MM.1S (cell line): ENCODE measurements at regions not wholly inside any gene's neighbourhood (a gene's known extent, or its start where the extent isn't known, plus 50 kb on each side); places are given as distances from the start of the nearest gene placed in this dataset.

Source experiments
- DNase-seq: peaks from one replicate; pipeline ENCODE4 v3.0.0-alpha.2; 2015
- H2AFZ ChIP-seq: fragments of 300-600 bp; sonication (generic); 2 replicates; pipeline ENCODE4 v1.6.0; 2016; ENCODE audit warnings: antibody characterized with exemption, low read length
- H3F3A ChIP-seq: fragments of 300-600 bp; sonication (generic); 2 replicates; pipeline ENCODE4 v1.6.1; 2016; ENCODE audit warnings: mild to moderate bottlenecking, antibody characterized with exemption, low read length, moderate library complexity, mixed read lengths; ENCODE audit not compliant: insufficient read depth
- H3K27ac ChIP-seq: fragments of 300-600 bp; sonication (generic); 2 replicates; pipeline ENCODE4 v1.5.1; 2016; ENCODE audit warnings: mild to moderate bottlenecking, low read length
- H3K27me3 ChIP-seq: fragments of 300-600 bp; sonication (generic); replicated peaks from 2 replicates; pipeline ENCODE4 v1.6.0; 2016; ENCODE audit warnings: low read length; ENCODE audit not compliant: insufficient read depth
- H3K36me3 ChIP-seq: fragments of 300-600 bp; sonication (generic); replicated peaks from 2 replicates; pipeline ENCODE4 v1.6.1; 2016; ENCODE audit warnings: mild to moderate bottlenecking, low read length, mixed read lengths; ENCODE audit not compliant: insufficient read depth
- H3K4me1 ChIP-seq: fragments of 300-600 bp; sonication (generic); 2 replicates; pipeline ENCODE4 v1.6.1; 2016; ENCODE audit warnings: low read length, mixed read lengths
- H3K4me2 ChIP-seq: fragments of 300-600 bp; sonication (generic); 2 replicates; pipeline ENCODE4 v1.6.0; 2016; ENCODE audit warnings: low read depth, low read length
- H3K4me3 ChIP-seq: fragments of 300-600 bp; sonication (generic); 2 replicates; pipeline ENCODE4 v1.5.1; 2016; ENCODE audit warnings: low read length, mixed read lengths
- H3K79me2 ChIP-seq: fragments of 300-600 bp; sonication (generic); 2 replicates; pipeline ENCODE4 v1.6.1; 2016; ENCODE audit warnings: mixed run types, low read length, mixed read lengths
- H3K9ac ChIP-seq: fragments of 300-600 bp; sonication (generic); 2 replicates; pipeline ENCODE4 v1.6.1; 2016; ENCODE audit warnings: low read length, mixed read lengths
- H3K9me2 ChIP-seq: fragments of 300-600 bp; sonication (generic); replicated peaks from 2 replicates; pipeline ENCODE4 v1.6.1; 2016; ENCODE audit warnings: mild to moderate bottlenecking, low read length, mixed read lengths; ENCODE audit not compliant: insufficient read depth
- H3K9me3 ChIP-seq: fragments of 300-600 bp; sonication (generic); replicated peaks from 2 replicates; pipeline ENCODE4 v1.6.1; 2016; ENCODE audit warnings: mild to moderate bottlenecking, low read length, mixed read lengths; ENCODE audit not compliant: insufficient read depth
- H4K20me1 ChIP-seq: fragments of 300-600 bp; sonication (generic); 2 replicates; pipeline ENCODE4 v1.6.1; 2016; ENCODE audit warnings: mild to moderate bottlenecking, low read length, moderate library complexity, mixed read lengths; ENCODE audit not compliant: insufficient read depth
- CTCF ChIP-seq: fragments of 300-600 bp; sonication (generic); IDR thresholded peaks from 2 replicates; pipeline ENCODE4 v1.5.1; 2016; ENCODE audit warnings: antibody characterized with exemption, low read length, mixed read lengths
- EZH2 ChIP-seq: fragments of 300-600 bp; sonication (generic); optimal IDR thresholded peaks from 2 replicates; pipeline ENCODE3; 2017; ENCODE audit warnings: low read depth, mild to moderate bottlenecking, antibody characterized with exemption, low read length, mixed read lengths
- EZH2phosphoT487 ChIP-seq: fragments of 300-600 bp; sonication (generic); IDR thresholded peaks from 2 replicates; pipeline ENCODE4 v1.6.1; 2018; ENCODE audit warnings: antibody characterized with exemption, low read length

GRCh38 chr10:110357252-110357780 is 52.6 kb upstream of the SMNDC1 start:
- H3K9ac ChIP-seq: peak overlapping the region; percentile 99
- no peaks in the 10 kb centered on the region for H3K27me3 ChIP-seq
- H3K9me3 ChIP-seq: no peaks in the 10 kb centered on the region
- no peaks in the 10 kb centered on the region for H3K9me2 ChIP-seq
- TF ChIP-seq EZH2phosphoT487: no peak
- TF ChIP-seq CTCF: no peak
- no peak for TF ChIP-seq EZH2
- peaks cover 69% of the 10 kb centered on the region for H3K4me1 ChIP-seq
- peak overlapping the region; percentile 97 for H3K4me2 ChIP-seq
- peak overlapping the region; percentile 52 for H3K4me3 ChIP-seq
- H4K20me1 ChIP-seq: no peaks in the 10 kb centered on the region
- peak; percentile 78 for DNase-seq
- peak overlapping the region; percentile 99 for H3K27ac ChIP-seq
- H3K36me3 ChIP-seq: no peaks in the 10 kb centered on the region
- H3K79me2 ChIP-seq: peaks cover 7% of the 10 kb centered on the region
- no peak overlapping the region for H2AFZ ChIP-seq
- peaks cover 63% of the 10 kb centered on the region for H3F3A ChIP-seq

- Histone ChIP-seq H2AFZ (no peak overlapping the region), H3F3A (peaks cover 62% of the 10 kb centered on the region), H3K4me1 (peaks cover 70% of the 10 kb centered on the region), H3K36me3 (no peaks in the 10 kb centered on the region), H3K9ac (peak overlapping the region; percentile 99), H4K20me1 (no peaks in the 10 kb centered on the region), H3K79me2 (peaks cover 7% of the 10 kb centered on the region), H3K9me3 (no peaks in the 10 kb centered on the region), H3K27ac (peak overlapping the region; percentile 99), H3K27me3 (no peaks in the 10 kb centered on the region), H3K9me2 (no peaks in the 10 kb centered on the region), H3K4me2 (peak overlapping the region; percentile 97), H3K4me3 (peak overlapping the region; percentile 52)
- no peak for TF ChIP-seq EZH2
- no peak for TF ChIP-seq EZH2phosphoT487
- TF ChIP-seq CTCF: no peak
- no peak for DNase-seq
Observed at GRCh38 chr10:110357871-110358270, 53.2 kb upstream of the SMNDC1 start.

- Histone ChIP-seq H3K27me3 (no peaks in the 10 kb centered on the region), H3K4me2 (peak overlapping the region; percentile 97), H3K9ac (peak overlapping the region; percentile 99), H2AFZ (no peak overlapping the region), H3K79me2 (peaks cover 7% of the 10 kb centered on the region), H3K36me3 (no peaks in the 10 kb centered on the region), H3K4me1 (peaks cover 67% of the 10 kb centered on the region), H3F3A (peaks cover 58% of the 10 kb centered on the region), H3K27ac (peak overlapping the region; percentile 99), H4K20me1 (no peaks in the 10 kb centered on the region), H3K9me3 (no peaks in the 10 kb centered on the region), H3K4me3 (peak overlapping the region; percentile 52), H3K9me2 (no peaks in the 10 kb centered on the region)
- DNase-seq: peak; percentile 83
- no peak for TF ChIP-seq EZH2phosphoT487
- TF ChIP-seq EZH2: no peak
- TF ChIP-seq CTCF: no peak
Observed at GRCh38 chr10:110358278-110358677, 53.6 kb upstream of the SMNDC1 start.
